Neural progenitor cell (in vitro differentiated cells): ENCODE measurements at regions not wholly inside any gene's neighbourhood (a gene's known extent, or its start where the extent isn't known, plus 50 kb on each side); places are given as distances from the start of the nearest gene placed in this dataset.

Experiments
- DNase-seq: peaks from one replicate; pipeline ENCODE4 v3.0.0-alpha.2; 2016; ENCODE audit warnings: low spot score
- H2AFZ ChIP-seq: fragments of 200-600 bp; sonication (generic); replicated peaks from 2 replicates; pipeline ENCODE4 v1.6.1; 2016; ENCODE audit warnings: antibody characterized with exemption
- H3F3A ChIP-seq: fragments of 200-600 bp; sonication (generic); 2 replicates; pipeline ENCODE4 v1.6.1; 2016; ENCODE audit warnings: antibody characterized with exemption, low read depth
- H3K27ac ChIP-seq: fragments of 200-600 bp; sonication (generic); 2 replicates; pipeline ENCODE4 v1.5.1; 2016; ENCODE audit warnings: mild to moderate bottlenecking
- H3K27me3 ChIP-seq: fragments of 200-600 bp; sonication (generic); 2 replicates; pipeline ENCODE4 v1.6.1; 2016; ENCODE audit warnings: mild to moderate bottlenecking, moderate library complexity
- H3K36me3 ChIP-seq: fragments of 200-600 bp; sonication (generic); 2 replicates; pipeline ENCODE4 v1.5.1; 2016
- H3K4me1 ChIP-seq: fragments of 200-600 bp; sonication (generic); 2 replicates; pipeline ENCODE4 v1.6.1; 2016; ENCODE audit warnings: mixed run types
- H3K4me2 ChIP-seq: fragments of 200-600 bp; sonication (generic); 2 replicates; pipeline ENCODE4 v1.6.1; 2016
- H3K4me3 ChIP-seq: fragments of 200-600 bp; sonication (generic); 2 replicates; pipeline ENCODE4 v1.5.1; 2016
- H3K79me2 ChIP-seq: fragments of 200-600 bp; sonication (generic); 2 replicates; pipeline ENCODE4 v1.6.1; 2016; ENCODE audit warnings: low read depth
- H3K9ac ChIP-seq: fragments of 200-600 bp; sonication (generic); 2 replicates; pipeline ENCODE4 v1.6.1; 2016
- H3K9me3 ChIP-seq: fragments of 200-600 bp; sonication (generic); 2 replicates; pipeline ENCODE4 v1.5.1; 2016; ENCODE audit warnings: low read depth
- H4K20me1 ChIP-seq: fragments of 200-600 bp; sonication (generic); 2 replicates; pipeline ENCODE4 v1.6.1; 2016; ENCODE audit warnings: low read depth
- H3K27ac Mint-ChIP-seq: 3 replicates; pipeline ENCODE4 v1.8.0; 2021; ENCODE audit warnings: mixed read lengths
- H3K27me3 Mint-ChIP-seq: 2 replicates; pipeline ENCODE4 v1.8.0; 2022; ENCODE audit warnings: low read depth, mild to moderate bottlenecking, inconsistent platforms, moderate library complexity, mixed read lengths; ENCODE audit not compliant: insufficient read depth
- H3K36me3 Mint-ChIP-seq: 3 replicates; pipeline ENCODE4 v1.8.0; 2021; ENCODE audit warnings: mixed read lengths
- H3K4me1 Mint-ChIP-seq: 3 replicates; pipeline ENCODE4 v1.8.0; 2021; ENCODE audit warnings: mixed read lengths
- H3K4me3 Mint-ChIP-seq: 3 replicates; pipeline ENCODE4 v1.8.0; 2021; ENCODE audit warnings: mild to moderate bottlenecking, moderate library complexity, mixed read lengths
- H3K9me3 Mint-ChIP-seq: 3 replicates; pipeline ENCODE4 v1.8.0; 2020; ENCODE audit warnings: mixed read lengths
- EZH2 ChIP-seq: fragments of 200-600 bp; sonication (generic); IDR thresholded peaks from 2 replicates; pipeline ENCODE4 v1.6.1; 2017; ENCODE audit warnings: antibody characterized with exemption, mild to moderate bottlenecking, moderate library complexity
- EZH2phosphoT487 ChIP-seq: fragments of 200-600 bp; sonication (generic); IDR thresholded peaks from 2 replicates; pipeline ENCODE4 v1.6.1; 2017; ENCODE audit warnings: antibody characterized with exemption
- TF ChIP-seq, protein P1 (sequence below): fragments of 200-600 bp; sonication (generic); IDR thresholded peaks from 2 replicates; pipeline ENCODE4 v1.5.1; 2017; ENCODE audit warnings: antibody characterized with exemption, mild to moderate bottlenecking

DNA sequence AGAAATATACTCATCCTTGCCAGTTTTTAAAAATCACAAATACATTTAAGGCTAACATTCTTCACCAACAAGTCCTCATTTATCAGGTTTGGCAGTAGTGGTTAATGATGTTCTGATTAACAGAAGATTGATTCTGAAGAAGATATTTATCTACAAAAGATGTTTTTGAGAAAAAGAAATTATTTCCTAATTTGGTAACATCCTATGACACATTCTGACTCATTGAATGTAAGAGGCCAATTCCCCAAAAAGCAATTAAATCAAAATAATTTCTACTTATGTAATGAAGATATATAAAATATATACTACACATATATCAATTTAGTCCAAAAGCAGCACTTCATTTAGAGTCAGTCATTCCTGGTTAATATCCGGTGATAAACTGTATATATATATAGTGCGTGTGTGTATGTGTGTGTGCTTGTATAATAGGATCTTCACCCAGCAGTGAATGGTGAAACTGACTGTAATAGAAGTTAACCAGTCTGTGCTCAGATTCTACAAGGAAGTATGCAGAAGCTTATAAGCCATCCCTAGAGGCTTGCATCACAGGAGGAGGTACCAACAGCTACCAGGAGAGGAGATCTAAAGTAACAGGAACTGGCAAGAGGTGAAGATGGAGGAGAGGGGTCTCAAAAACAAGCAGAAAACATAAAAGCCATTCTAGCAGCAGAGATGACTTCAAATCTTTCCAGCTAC is 82.9 kb upstream of the MARCKS start:
- no peak for DNase-seq
- Histone ChIP-seq H3K36me3 (no peaks in the 10 kb centered on the region), H3K9ac (no peak overlapping the region), H3K4me3 (no peak overlapping the region), H2AFZ (no peak overlapping the region), H3K27ac (no peak overlapping the region), H4K20me1 (no peaks in the 10 kb centered on the region), H3F3A (peaks cover 17% of the 10 kb centered on the region), H3K4me1 (peaks cover 15% of the 10 kb centered on the region), H3K9me3 (no peaks in the 10 kb centered on the region), H3K27me3 (no peaks in the 10 kb centered on the region), H3K4me2 (no peak overlapping the region), H3K79me2 (no peaks in the 10 kb centered on the region)
- Mint-ChIP-seq H3K27me3 (no peaks in the 10 kb centered on the region), H3K4me1 (peaks cover 14% of the 10 kb centered on the region), H3K36me3 (no peaks in the 10 kb centered on the region), H3K9me3 (no peaks in the 10 kb centered on the region), H3K27ac (no peak overlapping the region), H3K4me3 (no peak overlapping the region)
- no peak for TF ChIP-seq EZH2
- TF ChIP-seq, protein P1, sequence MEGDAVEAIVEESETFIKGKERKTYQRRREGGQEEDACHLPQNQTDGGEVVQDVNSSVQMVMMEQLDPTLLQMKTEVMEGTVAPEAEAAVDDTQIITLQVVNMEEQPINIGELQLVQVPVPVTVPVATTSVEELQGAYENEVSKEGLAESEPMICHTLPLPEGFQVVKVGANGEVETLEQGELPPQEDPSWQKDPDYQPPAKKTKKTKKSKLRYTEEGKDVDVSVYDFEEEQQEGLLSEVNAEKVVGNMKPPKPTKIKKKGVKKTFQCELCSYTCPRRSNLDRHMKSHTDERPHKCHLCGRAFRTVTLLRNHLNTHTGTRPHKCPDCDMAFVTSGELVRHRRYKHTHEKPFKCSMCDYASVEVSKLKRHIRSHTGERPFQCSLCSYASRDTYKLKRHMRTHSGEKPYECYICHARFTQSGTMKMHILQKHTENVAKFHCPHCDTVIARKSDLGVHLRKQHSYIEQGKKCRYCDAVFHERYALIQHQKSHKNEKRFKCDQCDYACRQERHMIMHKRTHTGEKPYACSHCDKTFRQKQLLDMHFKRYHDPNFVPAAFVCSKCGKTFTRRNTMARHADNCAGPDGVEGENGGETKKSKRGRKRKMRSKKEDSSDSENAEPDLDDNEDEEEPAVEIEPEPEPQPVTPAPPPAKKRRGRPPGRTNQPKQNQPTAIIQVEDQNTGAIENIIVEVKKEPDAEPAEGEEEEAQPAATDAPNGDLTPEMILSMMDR, result no peak
- TF ChIP-seq EZH2phosphoT487, result no peak

DNA sequence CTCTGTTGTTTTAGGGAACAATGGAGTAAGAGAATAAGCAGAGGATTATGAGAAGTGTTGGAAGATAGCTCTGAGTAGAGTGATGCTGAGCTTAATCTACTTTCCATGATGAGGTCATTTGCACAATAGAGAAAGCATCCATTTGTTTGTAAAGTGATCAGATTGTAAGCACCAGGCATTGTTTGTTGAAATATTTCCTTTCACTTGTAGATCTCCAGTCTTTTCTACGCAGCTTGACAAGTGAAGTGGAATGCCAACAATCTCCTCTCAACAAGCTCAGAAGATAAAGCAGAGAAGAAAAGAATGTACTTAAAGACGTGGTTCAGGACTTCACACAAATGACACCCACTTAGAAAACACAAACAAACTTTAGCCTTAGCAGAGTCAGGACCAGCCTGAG is 80.1 kb upstream of the MARCKS start:
- Histone ChIP-seq H2AFZ (no peak overlapping the region), H3K27ac (peak overlapping the region; percentile 94), H3K4me2 (peak overlapping the region; percentile 72), H3K4me1 (peaks cover 18% of the 10 kb centered on the region), H3K27me3 (no peaks in the 10 kb centered on the region), H3K36me3 (no peaks in the 10 kb centered on the region), H4K20me1 (no peaks in the 10 kb centered on the region), H3K9me3 (no peaks in the 10 kb centered on the region), H3K4me3 (peak overlapping the region; percentile 16), H3K79me2 (no peaks in the 10 kb centered on the region), H3K9ac (no peak overlapping the region), H3F3A (peaks cover 17% of the 10 kb centered on the region)
- H3K4me1 Mint-ChIP-seq, result peaks cover 14% of the 10 kb centered on the region
- TF ChIP-seq EZH2phosphoT487 (peak; percentile 90), EZH2 (no peak)
- TF ChIP-seq, protein P1, result no peak
- no peak overlapping the region for H3K4me3 Mint-ChIP-seq
- H3K9me3 Mint-ChIP-seq, result no peaks in the 10 kb centered on the region
- no peaks in the 10 kb centered on the region for H3K27me3 Mint-ChIP-seq
- DNase-seq, result peak; percentile 86
- no peak overlapping the region for H3K27ac Mint-ChIP-seq
- H3K36me3 Mint-ChIP-seq, result no peaks in the 10 kb centered on the region

DNA sequence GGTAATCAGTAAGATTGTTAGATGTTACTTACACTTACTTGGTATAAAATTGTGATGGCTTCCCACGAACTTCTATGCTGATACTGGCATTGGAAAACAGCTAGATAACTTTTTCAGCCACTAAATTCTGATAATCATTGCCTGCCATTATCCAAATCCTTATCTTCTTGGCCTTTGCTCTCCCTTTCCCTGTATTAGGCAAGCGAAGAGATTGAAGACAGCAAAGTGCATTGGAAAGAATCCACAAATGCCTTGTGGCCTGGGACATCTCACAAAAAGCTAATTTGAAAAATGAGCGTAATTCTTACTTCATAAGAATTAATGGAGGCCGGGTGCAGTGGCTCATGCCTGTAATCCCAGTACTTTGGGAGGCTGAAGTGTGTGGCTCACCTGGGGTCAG is 79.5 kb upstream of the MARCKS start:
- peak overlapping the region; percentile 94 for H3K27ac ChIP-seq
- H3K27me3 ChIP-seq, result no peaks in the 10 kb centered on the region
- peaks cover 18% of the 10 kb centered on the region for H3K4me1 ChIP-seq
- H3K79me2 ChIP-seq, result no peaks in the 10 kb centered on the region
- TF ChIP-seq, protein P1, result no peak
- TF ChIP-seq EZH2 (no peak), EZH2phosphoT487 (no peak)
- Mint-ChIP-seq H3K36me3 (no peaks in the 10 kb centered on the region), H3K27me3 (no peaks in the 10 kb centered on the region), H3K4me1 (peaks cover 14% of the 10 kb centered on the region), H3K27ac (no peak overlapping the region), H3K9me3 (no peaks in the 10 kb centered on the region), H3K4me3 (no peak overlapping the region)
- peaks cover 17% of the 10 kb centered on the region for H3F3A ChIP-seq
- H3K9me3 ChIP-seq, result no peaks in the 10 kb centered on the region
- no peak overlapping the region for H2AFZ ChIP-seq
- no peak overlapping the region for H3K9ac ChIP-seq
- H3K36me3 ChIP-seq, result no peaks in the 10 kb centered on the region
- peak overlapping the region; percentile 72 for H3K4me2 ChIP-seq
- H3K4me3 ChIP-seq, result peak overlapping the region; percentile 16
- DNase-seq, result no peak
- H4K20me1 ChIP-seq, result no peaks in the 10 kb centered on the region
